ENCODE measurements at regions not wholly inside any gene's neighbourhood (a gene's known extent, or its start where the extent isn't known, plus 50 kb on each side); places are given as distances from the start of the nearest gene placed in this dataset.
A peak's percentile ranks its signal among the peaks of the same experiment; 100 is the strongest.

- no peak for TF ChIP-seq CTCF (IDR thresholded peaks at IDR 0.05)
- no peak for TF ChIP-seq EP300 (IDR thresholded peaks at IDR 0.05)
- no peak for TF ChIP-seq POLR2AphosphoS5 (IDR thresholded peaks at IDR 0.05)
- TF ChIP-seq POLR2A (IDR thresholded peaks at IDR 0.05): no peak
- WGBS, 5 donors: 60 to 79% (median 71%) methylated on average over 5 of the region's 5 CpGs
- DNase-seq: peak in 1 of 2 donors; percentile 45
- intact Hi-C loops (cut with DNase I; ENCODE audit: low total_unique reads): no loop called here
- Histone ChIP-seq H3K36me3 (no peaks in the 10 kb centered on the region), H3K4me1 (peaks cover 0 to 10% (median 5%) of the 10 kb centered on the region in 4 donors), H3K27ac (no peak overlapping the region), H3K9me3 (no peaks in the 10 kb centered on the region), H3K4me3 (no peak overlapping the region), H3K27me3 (no peaks in the 10 kb centered on the region)
These were observed 257.4 kb upstream of the SLC14A2 start for GRCh38 chr18:45357686-45358470.

- DNase-seq: peak; percentile 61 to 80
- no peak overlapping the region for H3K4me3 ChIP-seq
- TF ChIP-seq POLR2A (IDR thresholded peaks at IDR 0.05) (no peak), CTCF (IDR thresholded peaks at IDR 0.05) (no peak), EP300 (IDR thresholded peaks at IDR 0.05) (no peak), POLR2AphosphoS5 (IDR thresholded peaks at IDR 0.05) (peak in 2 of 3 donors; percentile 49 to 55)
- H3K27ac ChIP-seq: peak overlapping the region in 1 of 5 donors; percentile 20
- H3K9me3 ChIP-seq: no peaks in the 10 kb centered on the region
- intact Hi-C loops (cut with DNase I; ENCODE audit: low total_unique reads): no loop called here
- WGBS, 5 donors: 31 to 62% (median 38%) methylated on average over 7 of the region's 7 CpGs
- no peaks in the 10 kb centered on the region for H3K36me3 ChIP-seq
- peaks cover 0 to 10% (median 5%) of the 10 kb centered on the region in 4 donors for H3K4me1 ChIP-seq
- H3K27me3 ChIP-seq: no peaks in the 10 kb centered on the region
These were observed 255.8 kb upstream of the SLC14A2 start for GRCh38 chr18:45359275-45360009.

- Histone ChIP-seq H3K4me1 (peaks cover 0 to 10% (median 5%) of the 10 kb centered on the region in 4 donors), H3K4me3 (no peak overlapping the region), H3K27ac (no peak overlapping the region), H3K27me3 (no peaks in the 10 kb centered on the region), H3K36me3 (no peaks in the 10 kb centered on the region), H3K9me3 (no peaks in the 10 kb centered on the region)
- WGBS, 5 donors: 78 to 94% (median 92%) methylated on average over 4 of the region's 4 CpGs
- DNase-seq: no peak
- intact Hi-C loops (cut with DNase I; ENCODE audit: low total_unique reads): no loop called here
- TF ChIP-seq POLR2A (IDR thresholded peaks at IDR 0.05) (no peak), CTCF (IDR thresholded peaks at IDR 0.05) (no peak), POLR2AphosphoS5 (IDR thresholded peaks at IDR 0.05) (no peak), EP300 (IDR thresholded peaks at IDR 0.05) (no peak)
These were observed 254.0 kb upstream of the SLC14A2 start for GRCh38 chr18:45361125-45361851.

GRCh38 chr18:45363196-45363595 lies 252.1 kb upstream of the SLC14A2 start:
- intact Hi-C loops (cut with DNase I; ENCODE audit: low total_unique reads): no loop called here
- TF ChIP-seq CTCF (IDR thresholded peaks at IDR 0.05) (no peak), POLR2A (IDR thresholded peaks at IDR 0.05) (no peak)
- no peaks in the 10 kb centered on the region for H3K9me3 ChIP-seq
- no peak overlapping the region for H3K27ac ChIP-seq
- 81 to 88% (median 85%) methylated on average over 4 of the region's 4 CpGs for WGBS, 5 donors
- H3K4me3 ChIP-seq: no peak overlapping the region
- H3K4me1 ChIP-seq: peaks cover 0 to 10% (median 5%) of the 10 kb centered on the region in 4 donors
- H3K36me3 ChIP-seq: no peaks in the 10 kb centered on the region
- H3K27me3 ChIP-seq: no peaks in the 10 kb centered on the region
- DNase-seq: no peak

All from stomach (tissue), 8 donors.